ENCODE measurements at regions not wholly inside any gene's neighbourhood (a gene's known extent, or its start where the extent isn't known, plus 50 kb on each side); places are given as distances from the start of the nearest gene placed in this dataset.
"Not testable (repeated sequence)": the region's sequence is repeated elsewhere in the genome, so short reads cannot be mapped to it uniquely, and the experiment has no call there.

GRCh38 chr6:130724089-130724488 lies 103.1 kb upstream of the SMLR1 start:
- Histone ChIP-seq H3K4me3 (ENCODE audit: low read length) (no peak overlapping the region), H3K18ac (ENCODE audit: low read length) (no peak overlapping the region), H3K79me1 (ENCODE audit: low read length) (no peaks in the 10 kb centered on the region), H3K27ac (ENCODE audit: low read depth, low read length) (no peak overlapping the region), H2AK5ac (ENCODE audit: low read length) (no peak overlapping the region), H3K79me2 (ENCODE audit: control insufficient read depth, insufficient read depth, low read length) (no peaks in the 10 kb centered on the region), H3K27me3 (ENCODE audit: insufficient read depth, low read length, poor library complexity) (no peaks in the 10 kb centered on the region), H3K4me2 (ENCODE audit: low read length) (no peak overlapping the region), H3K36me3 (ENCODE audit: control insufficient read depth, insufficient read depth, low read length) (no peaks in the 10 kb centered on the region), H2BK5ac (ENCODE audit: low read length) (no peak overlapping the region), H2BK120ac (ENCODE audit: low read depth, low read length) (no peak overlapping the region), H3K4me1 (ENCODE audit: control insufficient read depth, low read depth, low read length) (peaks cover 2% of the 10 kb centered on the region), H2BK15ac (replicated peaks; ENCODE audit: low read depth) (no peak overlapping the region), H3K4ac (ENCODE audit: low read depth, low read length) (no peak overlapping the region), H3K23ac (ENCODE audit: low read length) (no peak overlapping the region), H4K8ac (ENCODE audit: low read depth, low read length) (no peak overlapping the region), H3K56ac (ENCODE audit: low read length) (no peak overlapping the region), H4K5ac (ENCODE audit: low read length) (no peak overlapping the region), H3K9ac (ENCODE audit: low read length) (no peak overlapping the region)
- peak; percentile 36 for DNase-seq

- Histone ChIP-seq H2BK120ac (ENCODE audit: low read depth, low read length) (no peak overlapping the region), H3K27me3 (ENCODE audit: insufficient read depth, low read length, poor library complexity) (no peaks in the 10 kb centered on the region), H3K79me1 (ENCODE audit: low read length) (no peaks in the 10 kb centered on the region), H3K4me1 (ENCODE audit: control insufficient read depth, low read depth, low read length) (peaks cover 2% of the 10 kb centered on the region), H3K27ac (ENCODE audit: low read depth, low read length) (no peak overlapping the region), H2BK15ac (replicated peaks; ENCODE audit: low read depth) (no peak overlapping the region), H2AK5ac (ENCODE audit: low read length) (no peak overlapping the region), H3K79me2 (ENCODE audit: control insufficient read depth, insufficient read depth, low read length) (no peaks in the 10 kb centered on the region), H3K23ac (ENCODE audit: low read length) (no peak overlapping the region), H4K8ac (ENCODE audit: low read depth, low read length) (no peak overlapping the region), H3K4me3 (ENCODE audit: low read length) (no peak overlapping the region), H3K4me2 (ENCODE audit: low read length) (no peak overlapping the region), H3K4ac (ENCODE audit: low read depth, low read length) (no peak overlapping the region), H3K56ac (ENCODE audit: low read length) (no peak overlapping the region), H3K18ac (ENCODE audit: low read length) (no peak overlapping the region), H3K36me3 (ENCODE audit: control insufficient read depth, insufficient read depth, low read length) (no peaks in the 10 kb centered on the region), H4K5ac (ENCODE audit: low read length) (no peak overlapping the region), H3K9ac (ENCODE audit: low read length) (no peak overlapping the region), H2BK5ac (ENCODE audit: low read length) (no peak overlapping the region)
- DNase-seq, result no peak
These were observed 101.7 kb upstream of the SMLR1 start for GRCh38 chr6:130725551-130725950.

DNA sequence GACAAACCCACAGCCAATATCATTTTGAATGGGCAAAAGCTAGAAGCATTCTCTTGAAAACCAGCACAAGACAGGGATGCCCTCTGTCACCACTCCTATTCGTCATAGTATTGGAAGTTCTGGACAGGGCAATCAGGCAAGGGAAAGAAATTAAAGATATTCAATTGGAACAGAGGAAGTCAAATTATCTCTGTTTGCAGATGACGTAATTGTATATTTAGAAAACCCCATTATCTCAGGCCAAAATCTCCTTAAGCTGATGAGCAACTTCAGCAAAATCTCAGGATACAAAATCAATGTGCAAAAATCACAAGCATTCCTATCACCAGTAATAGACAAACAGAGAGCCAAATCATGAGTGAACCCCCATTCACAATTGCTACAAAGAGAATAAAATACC lies 99.1 kb upstream of the SMLR1 start:
- DNase-seq; H3K27ac ChIP-seq (ENCODE audit: low read depth, low read length); H3K79me2 ChIP-seq (ENCODE audit: control insufficient read depth, insufficient read depth, low read length); H2AK5ac ChIP-seq (ENCODE audit: low read length); H3K4me1 ChIP-seq (ENCODE audit: control insufficient read depth, low read depth, low read length); H3K36me3 ChIP-seq (ENCODE audit: control insufficient read depth, insufficient read depth, low read length); H3K4ac ChIP-seq (ENCODE audit: low read depth, low read length); H3K9ac ChIP-seq (ENCODE audit: low read length); H4K8ac ChIP-seq (ENCODE audit: low read depth, low read length); H3K56ac ChIP-seq (ENCODE audit: low read length); H2BK15ac ChIP-seq (replicated peaks; ENCODE audit: low read depth); H3K27me3 ChIP-seq (ENCODE audit: insufficient read depth, low read length, poor library complexity); H4K5ac ChIP-seq (ENCODE audit: low read length); H2BK5ac ChIP-seq (ENCODE audit: low read length); H3K23ac ChIP-seq (ENCODE audit: low read length); H3K4me3 ChIP-seq (ENCODE audit: low read length); H2BK120ac ChIP-seq (ENCODE audit: low read depth, low read length); H3K79me1 ChIP-seq (ENCODE audit: low read length); H3K4me2 ChIP-seq (ENCODE audit: low read length); H3K18ac ChIP-seq (ENCODE audit: low read length): not testable (repeated sequence)
- WGBS (ENCODE audit: extremely low coverage, insufficient coverage, low lambda C conversion rate), result no CpG with 5 or more reads among the region's 2 CpGs

DNA sequence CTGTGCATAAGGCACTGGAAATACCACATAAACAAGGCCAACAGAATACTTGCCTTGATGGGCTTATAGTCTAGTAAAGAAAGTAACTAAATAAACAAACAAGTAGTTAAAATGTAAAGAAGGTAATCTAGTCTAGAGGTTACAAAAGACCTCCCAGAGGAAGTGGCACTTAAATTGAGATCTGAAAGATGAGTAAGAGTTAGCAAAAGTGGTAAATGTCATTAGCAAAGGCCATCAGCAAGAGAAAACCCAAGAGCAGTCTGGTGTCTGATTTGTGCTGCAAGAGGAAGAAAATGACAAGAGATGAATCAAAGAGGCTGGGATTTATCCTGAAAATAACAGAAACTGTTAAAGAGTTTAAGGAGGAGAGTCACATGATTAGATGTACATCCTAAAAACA lies 96.6 kb upstream of the SMLR1 start:
- Histone ChIP-seq H3K4me2 (ENCODE audit: low read length) (no peak overlapping the region), H3K79me2 (ENCODE audit: control insufficient read depth, insufficient read depth, low read length) (no peaks in the 10 kb centered on the region), H3K9ac (ENCODE audit: low read length) (no peak overlapping the region), H3K56ac (ENCODE audit: low read length) (no peak overlapping the region), H3K27ac (ENCODE audit: low read depth, low read length) (no peak overlapping the region), H3K4me1 (ENCODE audit: control insufficient read depth, low read depth, low read length) (no peaks in the 10 kb centered on the region), H4K8ac (ENCODE audit: low read depth, low read length) (no peak overlapping the region), H2BK120ac (ENCODE audit: low read depth, low read length) (no peak overlapping the region), H3K4ac (ENCODE audit: low read depth, low read length) (no peak overlapping the region), H2BK15ac (replicated peaks; ENCODE audit: low read depth) (no peak overlapping the region), H3K23ac (ENCODE audit: low read length) (no peak overlapping the region), H3K36me3 (ENCODE audit: control insufficient read depth, insufficient read depth, low read length) (no peaks in the 10 kb centered on the region), H3K27me3 (ENCODE audit: insufficient read depth, low read length, poor library complexity) (no peaks in the 10 kb centered on the region), H4K5ac (ENCODE audit: low read length) (no peak overlapping the region), H2BK5ac (ENCODE audit: low read length) (no peak overlapping the region), H2AK5ac (ENCODE audit: low read length) (no peak overlapping the region), H3K18ac (ENCODE audit: low read length) (no peak overlapping the region), H3K4me3 (ENCODE audit: low read length) (no peak overlapping the region), H3K79me1 (ENCODE audit: low read length) (no peaks in the 10 kb centered on the region)
- no peak for DNase-seq

GRCh38 chr6:130734161-130734560 lies 93.0 kb upstream of the SMLR1 start:
- H3K4me2 ChIP-seq (ENCODE audit: low read length), result no peak overlapping the region
- WGBS (ENCODE audit: extremely low coverage, insufficient coverage, low lambda C conversion rate), result no CpG with 5 or more reads among the region's 3 CpGs
- H2BK15ac ChIP-seq (replicated peaks; ENCODE audit: low read depth), result no peak overlapping the region
- H3K79me2 ChIP-seq (ENCODE audit: control insufficient read depth, insufficient read depth, low read length), result no peaks in the 10 kb centered on the region
- H3K4me3 ChIP-seq (ENCODE audit: low read length), result no peak overlapping the region
- no peak overlapping the region for H3K56ac ChIP-seq (ENCODE audit: low read length)
- no peak overlapping the region for H3K23ac ChIP-seq (ENCODE audit: low read length)
- H3K27me3 ChIP-seq (ENCODE audit: insufficient read depth, low read length, poor library complexity), result no peaks in the 10 kb centered on the region
- H4K8ac ChIP-seq (ENCODE audit: low read depth, low read length), result no peak overlapping the region
- DNase-seq, result no peak
- H3K79me1 ChIP-seq (ENCODE audit: low read length), result no peaks in the 10 kb centered on the region
- H3K4ac ChIP-seq (ENCODE audit: low read depth, low read length), result no peak overlapping the region
- H3K27ac ChIP-seq (ENCODE audit: low read depth, low read length), result no peak overlapping the region
- H4K5ac ChIP-seq (ENCODE audit: low read length), result no peak overlapping the region
- no peak overlapping the region for H2AK5ac ChIP-seq (ENCODE audit: low read length)
- H3K36me3 ChIP-seq (ENCODE audit: control insufficient read depth, insufficient read depth, low read length), result no peaks in the 10 kb centered on the region
- no peak overlapping the region for H2BK120ac ChIP-seq (ENCODE audit: low read depth, low read length)
- no peak overlapping the region for H2BK5ac ChIP-seq (ENCODE audit: low read length)
- H3K4me1 ChIP-seq (ENCODE audit: control insufficient read depth, low read depth, low read length), result no peaks in the 10 kb centered on the region
- no peak overlapping the region for H3K9ac ChIP-seq (ENCODE audit: low read length)
- H3K18ac ChIP-seq (ENCODE audit: low read length), result no peak overlapping the region

DNA sequence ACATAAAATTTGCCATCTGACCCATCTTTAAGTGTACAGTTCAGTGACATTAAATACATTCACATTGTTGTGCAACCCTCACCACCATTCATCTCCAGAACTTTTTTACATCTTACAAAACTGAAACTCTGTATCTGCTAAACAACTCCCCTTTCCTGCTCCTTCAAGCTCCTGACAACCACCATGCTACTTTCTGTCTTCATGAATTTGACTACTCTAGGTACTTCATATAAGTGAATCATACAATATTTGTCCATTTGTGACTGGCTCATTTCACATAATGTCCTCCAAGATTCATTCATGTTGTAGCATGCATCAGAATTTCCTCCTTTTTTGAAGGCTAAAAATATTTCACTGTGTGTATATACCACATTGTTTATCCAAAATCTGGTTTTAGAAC lies 86.9 kb upstream of the SMLR1 start:
- no peaks in the 10 kb centered on the region for H3K4me1 ChIP-seq (ENCODE audit: control insufficient read depth, low read depth, low read length)
- H3K79me2 ChIP-seq (ENCODE audit: control insufficient read depth, insufficient read depth, low read length), result no peaks in the 10 kb centered on the region
- no peak for DNase-seq
- no peak overlapping the region for H2BK120ac ChIP-seq (ENCODE audit: low read depth, low read length)
- no peak overlapping the region for H3K4me3 ChIP-seq (ENCODE audit: low read length)
- H3K56ac ChIP-seq (ENCODE audit: low read length), result no peak overlapping the region
- no peak overlapping the region for H3K27ac ChIP-seq (ENCODE audit: low read depth, low read length)
- H4K5ac ChIP-seq (ENCODE audit: low read length), result no peak overlapping the region
- H3K9ac ChIP-seq (ENCODE audit: low read length), result no peak overlapping the region
- H3K79me1 ChIP-seq (ENCODE audit: low read length), result no peaks in the 10 kb centered on the region
- H4K8ac ChIP-seq (ENCODE audit: low read depth, low read length), result no peak overlapping the region
- H3K4ac ChIP-seq (ENCODE audit: low read depth, low read length), result no peak overlapping the region
- H3K18ac ChIP-seq (ENCODE audit: low read length), result no peak overlapping the region
- H2BK5ac ChIP-seq (ENCODE audit: low read length), result no peak overlapping the region
- no peak overlapping the region for H2AK5ac ChIP-seq (ENCODE audit: low read length)
- no peak overlapping the region for H2BK15ac ChIP-seq (replicated peaks; ENCODE audit: low read depth)
- H3K36me3 ChIP-seq (ENCODE audit: control insufficient read depth, insufficient read depth, low read length), result no peaks in the 10 kb centered on the region
- H3K4me2 ChIP-seq (ENCODE audit: low read length), result no peak overlapping the region
- no peak overlapping the region for H3K23ac ChIP-seq (ENCODE audit: low read length)
- no peaks in the 10 kb centered on the region for H3K27me3 ChIP-seq (ENCODE audit: insufficient read depth, low read length, poor library complexity)
